ENCODE measurements at regions not wholly inside any gene's neighbourhood (a gene's known extent, or its start where the extent isn't known, plus 50 kb on each side); places are given as distances from the start of the nearest gene placed in this dataset.

GRCh38 chr9:32867026-32867425, 83.7 kb downstream of the TMEM215 start:
- TF ChIP-seq POLR2A (IDR thresholded peaks at IDR 0.05; ENCODE audit: low read length) (no peak), GATA1 (IDR thresholded peaks at IDR 0.05; ENCODE audit: low read depth, low read length) (no peak)

All from erythroblast (primary cell).